HL-60 (cell line): ENCODE measurements at regions not wholly inside any gene's neighbourhood (a gene's known extent, or its start where the extent isn't known, plus 50 kb on each side); places are given as distances from the start of the nearest gene placed in this dataset.

Experiments
- DNase-seq, 2 experiments: peaks; one replicate each; pipeline ENCODE4 v3.0.0-alpha.2; 2010 to 2020; ENCODE audit warnings: low read depth in 1 of 2, low spot score in 1 of 2
- H3K27ac ChIP-seq: fragments of 250-450 bp; sonication (Bioruptor Pico); replicated peaks from 2 replicates; pipeline ENCODE4 v1.5.1; 2020; ENCODE audit warnings: mild to moderate bottlenecking, moderate library complexity
- H3K27me3 ChIP-seq: fragments of 250-450 bp; sonication (Bioruptor Pico); 2 replicates; pipeline ENCODE4 v1.5.1; 2021; ENCODE audit warnings: mild to moderate bottlenecking, moderate library complexity; ENCODE audit not compliant: insufficient read depth, poor library complexity, severe bottlenecking
- H3K4me3 ChIP-seq: replicated peaks from 2 replicates; pipeline ENCODE4 v1.5.1; 2011; ENCODE audit warnings: mild to moderate bottlenecking, control low read depth, low read length; ENCODE audit not compliant: insufficient read depth
- CTCF ChIP-seq: IDR thresholded peaks from one replicate; pipeline ENCODE4 v1.5.1; 2011; ENCODE audit warnings: low read length, control low read depth, inconsistent platforms; ENCODE audit not compliant: insufficient read depth
- GABPA ChIP-seq: IDR thresholded peaks from 2 replicates; pipeline ENCODE4 v1.6.1; 2012; ENCODE audit warnings: low read depth
- POLR2AphosphoS5 ChIP-seq: IDR thresholded peaks from 2 replicates; pipeline ENCODE4 v1.6.1; 2012; ENCODE audit warnings: low read depth
- REST ChIP-seq: IDR thresholded peaks from 2 replicates; pipeline ENCODE4 v1.6.1; 2012; ENCODE audit warnings: low read depth; ENCODE audit not compliant: insufficient replicate concordance
- SPI1 ChIP-seq: IDR thresholded peaks from 2 replicates; pipeline ENCODE4 v1.6.1; 2012; ENCODE audit warnings: low read depth, mild to moderate bottlenecking, borderline replicate concordance

- Histone ChIP-seq H3K4me3 (no peak overlapping the region), H3K27me3 (no peaks in the 10 kb centered on the region), H3K27ac (no peak overlapping the region)
- TF ChIP-seq REST (no peak), GABPA (no peak), CTCF (no peak), POLR2AphosphoS5 (no peak), SPI1 (no peak)
- DNase-seq = no peak
Measured at GRCh38 chr9:120197605-120198004, 382.4 kb downstream of the CDK5RAP2 start.

DNA sequence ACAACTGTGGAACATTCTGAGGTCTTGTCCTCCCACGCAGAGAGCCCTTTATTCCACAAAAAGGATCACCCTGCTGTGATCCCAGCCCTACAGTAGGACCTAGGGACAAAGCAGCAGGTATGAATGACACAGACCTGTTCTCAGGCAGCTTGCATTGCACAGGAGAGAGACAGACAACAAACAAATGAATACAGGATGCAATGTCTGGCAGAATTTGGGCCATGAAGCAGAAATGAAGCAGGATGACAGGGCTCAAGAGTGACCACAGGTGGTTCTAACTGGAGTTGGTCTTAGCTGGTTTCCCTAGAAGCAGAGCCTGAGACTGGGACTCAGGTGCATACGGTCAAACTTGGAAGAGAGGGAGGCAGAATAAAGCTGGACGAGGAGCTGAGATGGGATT is 388.8 kb downstream of the CDK5RAP2 start:
- TF ChIP-seq GABPA = no peak
- no peak for TF ChIP-seq POLR2AphosphoS5
- no peak for TF ChIP-seq CTCF
- no peak for TF ChIP-seq REST
- no peak for TF ChIP-seq SPI1
- Histone ChIP-seq H3K27me3 (peaks cover 6% of the 10 kb centered on the region), H3K4me3 (no peak overlapping the region), H3K27ac (no peak overlapping the region)
- DNase-seq = no peak

- TF ChIP-seq POLR2AphosphoS5 = no peak
- no peak for TF ChIP-seq REST
- TF ChIP-seq SPI1 = no peak
- TF ChIP-seq GABPA = no peak
- TF ChIP-seq CTCF = no peak
- no peak overlapping the region for H3K27ac ChIP-seq
- no peak for DNase-seq
- no peak overlapping the region for H3K4me3 ChIP-seq
- peaks cover 6% of the 10 kb centered on the region for H3K27me3 ChIP-seq
Measured at GRCh38 chr9:120187758-120188157, 392.2 kb downstream of the CDK5RAP2 start.
